22Rv1 (cell line): ENCODE measurements at regions not wholly inside any gene's neighbourhood (a gene's known extent, or its start where the extent isn't known, plus 50 kb on each side); places are given as distances from the start of the nearest gene placed in this dataset.

Source experiments
- CTCF ChIP-seq: fragments of 450-650 bp; IDR thresholded peaks from 2 replicates; pipeline ENCODE4 v1.5.1; 2017; ENCODE audit warnings: mild to moderate bottlenecking
- ZFX ChIP-seq: fragments of 450-650 bp; IDR thresholded peaks from 2 replicates; pipeline ENCODE4 v1.6.1; 2017; ENCODE audit warnings: antibody characterized with exemption, borderline replicate concordance

GRCh38 chr6:93048381-93048780 lies 371.0 kb downstream of the EPHA7 start:
- TF ChIP-seq CTCF (no peak), ZFX (no peak)
